HCEC 1CT (cell line): ENCODE measurements at regions not wholly inside any gene's neighbourhood (a gene's known extent, or its start where the extent isn't known, plus 50 kb on each side); places are given as distances from the start of the nearest gene placed in this dataset.
A peak's percentile ranks its signal among the peaks of the same experiment; 100 is the strongest.
"Not testable (repeated sequence)": the region's sequence is repeated elsewhere in the genome, so short reads cannot be mapped to it uniquely, and the experiment has no call there.

Experiments used
- DNase-seq: peaks from one replicate; pipeline ENCODE4 v3.0.0-alpha.2; 2017

DNA sequence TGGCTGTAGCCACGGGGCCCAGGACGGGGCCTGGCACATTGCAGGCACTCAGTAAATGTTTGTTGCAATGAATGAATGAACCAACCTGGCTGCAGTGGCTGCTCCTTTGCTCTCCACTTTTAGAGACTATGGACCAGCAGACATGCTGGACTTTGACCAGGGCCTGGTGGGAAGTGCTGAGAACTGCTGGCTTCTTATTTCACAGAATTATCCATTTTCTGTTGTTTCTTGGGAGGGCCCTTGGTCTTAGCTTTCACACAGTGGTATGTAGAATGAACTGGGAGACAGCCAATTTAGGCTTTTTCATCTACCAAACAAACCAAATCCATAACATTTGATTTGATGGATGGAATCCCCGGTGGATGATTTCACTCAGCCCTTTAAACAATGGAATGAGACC is 78.0 kb upstream of the LHFPL2 start:
- DNase-seq = no peak

DNA sequence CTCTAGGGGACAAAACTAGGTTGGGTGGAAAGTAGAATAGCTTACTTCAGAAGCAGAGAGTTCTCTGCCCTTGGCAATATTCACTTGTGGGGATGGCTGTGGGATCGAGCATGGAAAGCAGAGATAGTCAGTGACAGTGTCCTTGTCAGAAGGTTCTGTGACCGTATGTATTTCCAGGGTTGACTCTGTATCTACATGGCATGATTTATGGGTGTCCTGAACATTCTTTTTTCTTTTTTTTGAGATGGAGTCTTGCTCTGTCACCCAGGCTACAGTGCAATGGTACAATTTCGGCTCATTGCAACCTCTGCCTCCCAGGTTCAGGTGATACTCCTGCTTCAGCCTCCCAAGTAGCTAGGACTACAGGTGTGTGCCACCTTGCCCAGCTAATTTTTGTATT is 77.4 kb upstream of the LHFPL2 start:
- DNase-seq = no peak

DNA sequence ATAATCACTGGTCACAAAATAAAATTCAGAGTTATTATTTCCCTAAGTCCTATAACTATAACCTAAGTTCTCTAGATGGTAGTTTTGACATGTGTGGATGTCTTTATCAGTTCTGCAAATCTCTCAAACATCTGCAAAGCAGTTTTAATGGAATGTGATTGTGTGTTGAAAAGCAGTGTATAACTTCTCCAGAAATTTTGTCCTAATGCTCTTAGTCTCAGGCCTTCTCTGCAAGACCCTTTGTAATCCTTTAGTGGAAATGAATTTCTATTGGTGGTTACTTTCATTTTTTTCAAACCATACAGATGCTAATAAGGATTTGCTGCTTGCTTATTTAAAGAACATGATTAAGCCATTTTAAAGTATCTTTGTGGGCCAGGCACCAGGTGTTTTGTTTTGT is 75.5 kb upstream of the LHFPL2 start:
- no peak for DNase-seq

DNA sequence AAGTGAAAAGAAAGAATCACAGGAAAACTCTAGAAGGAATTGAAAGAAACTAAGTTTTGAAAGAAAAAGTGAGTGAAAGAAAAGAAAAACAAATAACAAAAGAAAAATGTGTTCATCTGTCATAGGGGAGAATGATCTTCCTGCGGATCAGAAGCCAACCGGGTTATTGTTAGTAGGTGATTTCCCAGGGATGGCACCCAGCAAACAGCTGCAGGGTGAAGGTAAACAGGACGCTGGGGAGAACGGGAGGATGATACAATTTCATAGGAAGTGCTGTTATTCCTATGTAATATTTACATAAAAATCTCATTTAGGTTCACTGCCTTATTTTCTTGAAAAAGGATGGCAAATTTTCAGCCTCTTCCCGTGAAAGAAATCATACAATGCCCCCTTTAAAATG is 72.4 kb upstream of the LHFPL2 start:
- DNase-seq = no peak

DNA sequence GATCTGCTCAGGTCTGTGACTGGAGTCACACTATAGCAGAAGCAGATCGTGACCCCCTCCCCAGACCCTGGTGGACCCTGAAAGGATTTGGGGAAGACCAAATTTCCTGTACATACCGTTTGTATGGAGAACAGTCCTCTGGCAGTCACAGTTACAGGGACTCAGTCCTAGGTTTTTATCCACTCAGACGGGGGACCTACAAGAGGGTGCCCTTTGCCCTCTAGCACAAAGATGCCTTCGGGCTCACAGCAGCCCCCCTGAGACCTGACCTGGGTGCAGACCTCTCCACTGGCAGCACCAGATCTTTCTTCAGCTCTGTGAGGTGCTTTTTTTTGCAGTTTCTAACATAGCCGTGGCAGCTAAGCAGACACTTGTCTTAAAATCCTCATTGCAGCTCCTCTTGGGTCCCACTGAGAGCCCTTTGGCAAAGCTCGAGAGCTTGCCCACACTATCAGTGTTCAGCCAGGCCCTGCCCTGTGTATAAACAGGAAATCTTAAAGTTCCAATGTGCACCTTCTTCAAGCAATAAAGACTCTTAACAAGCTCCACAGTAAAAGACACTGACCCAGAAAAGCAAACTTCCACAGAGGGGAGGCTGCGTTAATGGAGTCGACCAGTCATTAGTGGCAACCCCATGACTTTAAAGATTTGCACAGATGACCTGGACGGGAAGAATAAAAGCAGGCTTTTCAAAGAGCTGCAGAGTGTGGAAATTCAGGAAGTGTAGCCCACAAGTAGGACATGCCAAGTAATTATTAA is 71.8 kb upstream of the LHFPL2 start:
- no peak for DNase-seq

DNA sequence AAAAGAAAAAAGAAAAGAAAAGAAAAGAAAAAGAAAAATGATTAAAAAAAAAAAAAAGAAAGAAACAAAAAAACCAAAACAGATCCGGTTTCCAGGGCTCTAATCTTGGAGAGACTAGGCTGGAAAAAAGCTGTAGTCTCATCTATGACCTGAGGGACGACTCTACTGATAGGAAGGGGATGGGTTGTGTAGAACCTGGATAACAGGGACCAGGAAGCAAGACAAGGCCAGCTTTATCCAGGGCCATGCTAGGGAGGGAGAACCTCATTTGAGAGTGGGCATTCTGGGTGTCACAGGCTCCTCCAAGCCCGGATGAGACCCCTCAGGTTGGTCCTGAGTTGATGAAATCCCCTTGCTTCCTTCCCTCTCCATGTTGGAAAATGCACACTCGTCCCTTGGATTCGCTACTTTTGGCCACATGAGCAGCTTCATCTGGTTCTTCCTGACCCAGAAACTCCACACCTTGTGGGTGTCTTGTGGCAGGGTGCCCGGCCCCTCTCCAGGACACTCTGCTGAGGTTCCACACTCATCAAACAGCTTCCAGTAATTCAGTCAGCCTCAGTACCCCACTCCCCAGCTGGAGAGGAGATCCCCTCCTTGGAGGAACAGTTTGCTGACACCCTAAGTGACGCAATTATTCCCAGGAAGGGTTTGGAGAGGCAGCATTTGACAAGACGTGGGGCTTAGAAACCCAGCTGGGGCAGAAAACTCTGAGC is 71.1 kb upstream of the LHFPL2 start:
- DNase-seq = no peak

DNA sequence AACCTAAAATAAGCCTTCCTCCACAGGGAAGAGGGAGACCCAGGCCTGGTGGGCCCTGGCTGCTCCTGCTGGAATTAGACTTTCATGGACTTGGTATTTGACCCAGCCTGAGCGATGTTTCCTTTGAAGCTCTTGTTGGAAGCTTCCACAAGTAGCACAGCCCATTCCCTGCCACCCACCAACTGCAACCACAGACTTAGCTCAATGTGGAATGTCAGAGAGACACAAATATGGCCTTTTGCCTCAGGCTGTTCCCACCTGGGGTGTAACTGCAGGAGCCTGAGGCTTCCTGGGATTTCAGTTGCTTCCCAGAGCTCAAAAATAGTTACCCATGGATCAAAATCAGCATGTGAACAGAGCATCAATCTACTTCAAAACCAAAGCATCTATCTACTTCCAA is 70.3 kb upstream of the LHFPL2 start:
- DNase-seq = no peak

DNA sequence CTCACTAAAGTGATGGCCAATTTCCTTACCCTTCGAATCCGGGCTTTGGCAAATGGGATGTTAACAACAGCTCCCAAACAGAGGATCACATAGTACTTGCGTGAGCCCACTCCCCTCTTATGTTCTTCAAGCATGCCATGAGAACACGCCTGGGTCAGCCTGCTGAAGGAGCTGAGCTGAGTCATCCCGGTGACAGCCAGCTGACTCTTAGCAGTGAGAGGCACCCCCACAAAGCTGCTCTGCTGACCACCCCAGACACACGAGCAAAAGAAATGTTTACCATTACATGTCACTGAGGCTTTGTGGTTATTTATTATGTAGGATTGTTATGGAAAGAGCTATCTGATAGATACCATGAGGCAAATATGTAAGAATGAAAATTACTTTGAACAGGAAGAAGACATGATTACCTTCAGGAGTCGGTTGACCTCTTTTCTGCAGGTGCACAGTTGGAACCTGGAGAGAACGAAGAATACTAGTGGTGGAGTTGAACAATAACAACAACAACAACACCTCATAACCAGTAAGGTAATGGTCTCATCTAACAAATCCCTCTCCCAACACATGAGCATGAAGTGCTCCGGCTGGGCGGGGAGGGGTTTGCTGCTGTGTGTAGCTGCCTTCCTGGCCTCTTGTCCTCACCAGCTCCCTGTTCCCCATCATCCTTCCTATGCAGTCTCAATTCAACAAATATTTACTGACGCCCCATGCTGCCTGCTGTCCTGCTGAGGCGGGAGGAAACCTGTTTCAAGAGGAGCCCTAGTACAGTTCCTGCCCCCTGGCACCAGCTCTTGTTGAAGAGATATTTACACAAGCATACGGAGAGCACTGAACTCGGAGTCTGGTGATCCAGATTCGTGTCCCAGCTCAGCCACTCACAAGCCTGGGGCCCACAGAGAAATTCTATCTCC is 69.4 kb upstream of the LHFPL2 start:
- DNase-seq = no peak

DNA sequence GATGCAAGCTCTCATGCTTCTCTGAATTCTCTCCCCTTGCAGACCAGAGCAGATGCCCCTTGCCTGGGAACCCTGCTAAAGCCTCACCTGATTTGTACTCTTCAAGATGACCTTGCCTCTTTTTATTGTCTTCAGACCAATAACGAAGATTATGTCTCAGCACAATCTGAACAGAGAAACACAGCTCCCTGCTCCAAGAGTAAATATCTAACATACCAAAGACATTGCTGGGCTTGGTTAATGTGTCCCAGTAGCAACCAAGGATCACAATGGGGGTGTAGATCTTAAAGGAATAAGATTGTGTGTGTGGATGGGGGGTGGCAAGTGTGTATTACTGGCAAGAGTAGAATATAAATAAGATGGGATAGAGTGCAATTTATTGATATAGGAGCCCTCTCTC is 67.6 kb upstream of the LHFPL2 start:
- DNase-seq = peak; percentile 21

DNA sequence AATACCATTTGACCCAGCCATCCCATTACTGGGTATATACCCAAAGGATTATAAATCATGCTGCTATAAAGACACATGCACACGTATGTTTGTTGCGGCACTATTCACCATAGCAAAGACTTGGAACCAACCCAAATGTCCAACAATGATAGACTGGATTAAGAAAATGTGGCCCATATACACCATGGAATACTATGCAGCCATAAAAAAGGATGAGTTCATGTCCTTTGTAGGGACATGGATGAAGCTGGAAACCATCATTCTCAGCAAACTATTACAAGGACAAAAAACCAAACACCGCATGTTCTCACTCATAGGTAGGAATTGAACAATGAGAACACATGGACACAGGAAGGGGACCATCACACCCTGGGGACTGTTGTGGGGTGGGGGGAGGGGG is 66.8 kb upstream of the LHFPL2 start:
- not testable (repeated sequence) for DNase-seq

DNA sequence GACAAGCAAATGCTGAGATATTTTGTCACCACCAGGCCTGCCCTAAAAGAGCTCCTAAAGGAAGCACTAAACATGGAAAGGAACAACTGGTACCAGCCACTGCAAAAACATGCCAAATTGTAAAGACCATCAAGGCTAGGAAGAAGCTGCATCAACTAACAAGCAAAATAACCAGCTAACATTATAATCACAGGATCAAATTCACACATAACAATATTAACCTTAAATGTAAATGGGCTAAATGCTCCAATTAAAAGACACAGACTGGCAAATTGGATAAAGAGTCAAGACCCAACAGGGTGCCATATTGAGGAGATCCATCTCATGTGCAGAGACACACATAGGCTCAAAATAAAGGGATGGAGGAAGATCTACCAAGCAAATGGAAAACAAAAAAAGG is 63.1 kb upstream of the LHFPL2 start:
- not testable (repeated sequence) for DNase-seq

DNA sequence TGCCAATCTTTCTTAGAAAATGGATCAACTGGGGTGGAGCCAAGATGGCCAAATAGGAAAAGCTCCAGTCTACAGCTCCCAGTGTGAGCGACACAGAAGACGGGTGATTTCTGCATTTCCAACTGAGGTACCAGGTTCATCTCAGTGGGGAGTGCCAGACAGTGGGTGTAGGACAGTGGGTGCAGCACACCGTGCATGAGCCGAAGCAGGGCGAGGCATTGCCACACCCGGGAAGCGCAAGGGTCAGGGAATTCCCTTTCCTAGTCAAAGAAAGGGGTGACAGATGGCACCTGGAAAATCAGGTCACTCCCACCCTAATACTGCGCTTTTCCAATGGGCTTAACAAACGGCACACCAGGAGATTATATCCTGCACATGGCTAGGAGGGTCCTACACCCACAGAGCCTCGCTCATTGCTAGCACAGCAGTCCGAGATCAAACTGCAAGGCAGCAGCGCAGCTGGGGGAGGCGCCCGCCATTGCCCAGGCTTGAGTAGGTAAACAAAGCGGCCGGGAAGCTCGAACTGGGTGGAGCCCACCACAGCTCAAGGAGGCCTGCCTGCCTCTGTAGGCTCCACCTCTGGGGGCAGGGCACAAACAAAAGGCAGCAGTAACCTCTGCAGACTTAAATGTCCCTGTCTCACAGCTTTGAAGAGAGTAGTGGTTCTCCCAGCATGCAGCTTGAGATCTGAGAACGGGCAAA is 61.3 kb upstream of the LHFPL2 start:
- not testable (repeated sequence) for DNase-seq

DNA sequence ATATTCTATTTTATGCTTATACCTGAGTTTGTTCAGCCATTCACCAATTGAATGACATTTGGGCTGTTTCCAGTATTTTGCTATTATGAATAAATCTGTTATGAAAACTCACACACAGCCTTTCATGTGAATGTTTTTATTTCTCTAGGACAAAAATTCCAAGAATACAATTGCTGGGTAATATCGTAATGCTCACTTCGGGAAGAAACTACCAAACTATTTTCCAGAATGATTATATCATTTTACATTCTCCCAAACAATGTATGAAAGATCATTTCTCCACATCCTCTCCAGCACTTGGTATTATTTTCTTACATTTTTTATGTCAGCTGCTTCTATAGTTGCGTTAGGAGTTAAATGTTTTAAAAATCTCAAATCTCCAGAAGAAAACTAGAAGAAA is 58.3 kb upstream of the LHFPL2 start:
- peak; percentile 15 for DNase-seq

DNA sequence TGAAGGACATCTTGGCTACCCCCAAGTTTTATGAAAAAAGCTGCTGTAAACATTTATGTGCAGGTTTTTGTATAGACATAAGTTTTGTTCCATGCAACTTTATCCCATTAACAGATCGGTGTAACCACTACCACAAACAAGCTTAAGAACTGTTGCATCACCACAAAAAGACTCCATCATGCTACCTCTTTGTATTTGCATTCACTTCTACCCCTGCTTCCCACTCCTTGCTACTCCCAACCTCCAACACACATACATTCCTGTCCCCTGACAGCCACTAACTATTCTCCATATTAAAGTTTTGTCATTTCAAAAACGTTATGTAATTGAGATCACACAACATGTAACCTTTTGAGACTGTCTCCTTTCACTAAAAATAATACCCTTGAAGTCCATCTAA is 57.8 kb upstream of the LHFPL2 start:
- DNase-seq = no peak

DNA sequence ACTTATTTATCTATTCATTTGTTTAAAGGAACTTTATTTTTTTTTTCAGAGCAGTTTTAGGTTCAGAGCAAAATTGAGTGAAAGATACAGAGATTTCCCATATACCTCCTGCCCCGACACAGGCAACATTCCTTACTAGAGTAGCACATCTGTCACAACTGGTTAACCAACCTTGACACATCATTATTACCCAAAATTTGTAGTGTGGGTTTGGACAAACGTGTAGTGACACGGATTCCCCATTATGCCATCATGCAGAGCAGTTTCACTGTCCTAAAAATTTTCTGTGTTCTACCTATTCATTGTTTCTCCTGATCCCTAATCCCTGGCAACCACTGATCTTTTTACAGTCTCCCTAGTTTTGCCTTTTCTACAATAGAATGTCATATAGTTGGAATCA is 57.3 kb upstream of the LHFPL2 start:
- no peak for DNase-seq

DNA sequence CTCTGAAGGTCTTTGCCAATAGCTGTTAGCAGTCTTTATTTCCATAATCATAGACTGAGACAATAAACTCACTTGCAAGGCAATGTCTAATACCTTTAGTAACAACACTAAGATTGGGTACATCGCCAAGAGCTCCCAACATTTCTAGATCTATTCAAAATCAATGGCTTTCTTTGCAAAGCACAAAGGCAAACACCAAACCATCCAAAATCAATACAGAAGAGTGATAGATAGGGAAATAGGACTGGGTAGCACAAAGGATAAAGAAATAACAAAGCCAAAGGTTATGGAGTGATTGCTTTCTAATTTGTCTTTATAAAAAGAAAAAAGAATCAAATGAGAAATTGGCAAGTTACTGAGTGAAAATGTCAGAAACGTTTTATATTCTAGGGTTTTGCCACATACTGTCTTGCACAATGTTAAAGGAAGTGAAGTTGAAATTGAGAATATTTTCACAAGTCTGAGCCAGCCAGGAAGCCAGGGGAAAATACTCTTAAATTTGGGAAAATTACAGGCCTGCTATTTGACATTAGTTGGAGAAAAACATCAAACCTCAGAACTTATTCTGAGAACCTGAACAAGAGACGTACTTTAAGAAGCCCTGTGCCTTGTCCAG is 53.3 kb upstream of the LHFPL2 start:
- DNase-seq = no peak

DNA sequence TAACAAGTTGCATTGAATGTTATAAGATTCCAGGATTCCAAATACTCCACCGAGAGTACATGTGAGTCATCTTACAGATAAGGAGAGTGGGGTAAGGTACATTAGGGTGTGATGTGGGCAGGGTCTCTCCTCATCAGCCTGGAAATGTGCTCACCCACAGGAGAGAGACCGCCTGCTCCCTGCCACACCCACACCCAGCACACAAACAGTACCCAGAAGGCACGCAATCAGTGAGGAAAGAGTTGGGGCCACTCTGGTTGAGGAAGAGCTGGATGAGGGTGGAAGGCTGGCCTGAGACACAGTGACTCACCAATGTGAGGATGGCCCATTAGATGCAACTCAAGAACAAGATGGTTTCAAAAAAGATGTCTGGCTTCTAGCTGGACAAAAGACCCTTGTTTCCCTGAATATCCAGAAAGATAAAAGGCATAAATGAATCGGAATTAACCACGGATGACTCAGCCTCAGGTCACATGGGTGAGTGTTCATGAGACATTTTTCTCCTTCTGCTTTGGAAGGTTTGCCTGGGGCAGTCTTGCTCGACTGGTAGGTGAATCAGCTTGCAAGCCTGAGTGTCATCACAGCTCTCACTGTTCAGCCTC is 51.1 kb upstream of the LHFPL2 start:
- DNase-seq = peak; percentile 86

DNA sequence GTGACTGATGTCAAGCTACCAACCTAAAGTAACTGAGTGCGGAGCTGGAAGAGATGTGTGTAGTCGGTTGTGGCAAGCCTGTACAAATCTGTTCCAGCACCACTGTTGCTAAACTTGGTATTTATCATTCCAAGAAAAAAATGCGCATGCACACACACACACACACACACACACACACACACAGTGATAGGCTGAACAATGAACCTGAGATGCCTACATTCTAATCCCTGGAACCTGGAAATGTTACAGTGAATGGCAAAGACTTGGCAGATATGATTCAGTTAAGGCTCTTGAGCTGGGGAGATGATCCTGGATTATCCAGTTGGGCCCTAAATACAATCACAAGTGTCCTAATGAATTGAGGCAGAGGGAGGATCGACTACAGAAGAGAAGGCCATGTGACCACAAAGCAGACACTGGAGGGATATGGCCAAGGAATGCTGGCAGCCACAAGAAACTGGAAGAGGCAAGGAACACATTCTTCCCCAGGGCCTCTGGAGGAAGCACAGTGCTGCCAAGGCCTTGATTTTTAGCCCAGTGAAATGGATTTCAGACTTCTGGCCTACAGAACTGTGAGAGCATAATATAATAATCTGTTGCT is 49.7 kb upstream of the LHFPL2 start:
- DNase-seq = no peak
